Smooth muscle cell of the brain vasculature (primary cell): ENCODE measurements at regions not wholly inside any gene's neighbourhood (a gene's known extent, or its start where the extent isn't known, plus 50 kb on each side); places are given as distances from the start of the nearest gene placed in this dataset.
"Not testable (repeated sequence)": the region's sequence is repeated elsewhere in the genome, so short reads cannot be mapped to it uniquely, and the experiment has no call there.

Experiments used
- DNase-seq: peaks from one replicate; pipeline ENCODE4 v3.0.0-alpha.2; 2012; ENCODE audit warnings: low read depth, low spot score

DNA sequence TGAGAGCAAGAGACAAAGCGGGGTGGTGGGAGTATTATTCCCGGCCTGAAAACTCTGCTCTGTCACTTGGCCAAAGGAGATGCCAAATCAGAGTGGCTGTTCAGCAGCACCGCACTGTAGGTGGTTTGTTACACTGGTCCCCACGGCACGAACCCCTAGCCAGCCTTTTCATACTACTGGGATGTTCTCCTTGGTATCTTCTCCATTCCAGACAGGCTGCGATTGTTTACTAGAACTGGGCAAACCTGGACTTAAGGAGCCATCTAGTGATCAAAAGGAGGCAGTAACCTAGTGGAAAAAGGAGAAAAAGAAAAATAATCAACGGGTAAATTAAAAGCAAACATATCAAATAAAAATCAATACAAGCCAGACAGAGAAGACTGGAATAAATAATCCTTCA is 58.9 kb upstream of the TMTC2 start:
- DNase-seq, result peak; percentile 10

DNA sequence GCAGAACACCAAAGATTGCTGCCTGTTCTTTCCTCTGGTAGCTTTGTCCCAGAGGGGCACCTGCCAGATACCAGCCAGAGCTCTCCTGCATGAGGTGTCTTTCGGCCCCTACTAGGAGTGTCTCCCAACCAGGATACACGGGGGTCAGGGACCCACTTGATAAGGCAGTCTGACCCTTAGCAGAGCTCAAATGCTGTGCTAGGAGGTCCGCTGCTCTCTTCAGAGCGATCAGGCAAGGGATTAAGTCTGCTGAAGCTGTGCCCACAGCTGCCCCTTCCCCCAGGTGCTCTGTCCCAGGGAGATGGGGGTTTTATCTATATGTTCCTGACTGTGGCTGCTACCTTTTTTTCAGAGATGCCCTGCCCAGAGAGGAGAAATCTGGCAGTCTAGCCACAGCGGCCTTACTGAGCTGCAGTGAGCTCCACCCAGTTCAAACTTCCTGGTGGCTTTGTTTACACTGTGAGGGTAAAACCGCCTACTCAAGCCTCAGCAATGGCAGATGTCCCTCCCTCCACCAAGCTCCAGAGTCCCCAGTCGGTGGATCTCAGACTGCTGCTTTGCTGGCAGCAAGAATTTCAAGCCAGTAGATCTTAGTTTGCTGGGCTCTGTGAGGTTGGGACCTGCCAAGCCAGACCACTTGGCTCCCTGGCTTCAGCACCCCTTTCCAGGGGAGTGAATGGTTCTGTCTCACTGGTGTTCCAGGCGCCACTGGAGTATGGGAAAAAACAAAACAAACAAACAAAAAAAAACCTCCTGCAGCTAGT is 52.0 kb upstream of the TMTC2 start:
- not testable (repeated sequence) for DNase-seq

DNA sequence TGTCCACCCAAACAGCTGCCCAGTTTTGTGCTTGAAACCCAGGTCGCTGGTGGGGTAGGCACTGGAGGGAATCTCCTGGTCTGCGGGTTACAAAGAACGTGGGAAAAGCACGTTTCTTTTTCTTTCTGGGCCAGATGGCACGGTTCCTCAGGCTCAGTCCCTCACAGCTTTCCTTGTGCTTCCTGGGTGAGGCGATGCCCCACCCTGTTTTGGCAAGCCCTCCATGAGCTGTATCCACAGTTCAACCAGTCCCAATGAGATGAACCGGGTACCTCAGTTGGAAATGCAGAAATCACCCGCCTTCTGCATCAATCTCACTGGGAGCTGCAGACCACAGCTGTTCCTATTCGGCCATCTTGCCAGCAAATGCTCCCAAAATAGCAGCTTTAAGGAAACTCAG is 51.4 kb upstream of the TMTC2 start:
- no peak for DNase-seq
